ENCODE measurements at regions not wholly inside any gene's neighbourhood (a gene's known extent, or its start where the extent isn't known, plus 50 kb on each side); places are given as distances from the start of the nearest gene placed in this dataset.

GRCh38 chr4:111937368-111937767 lies 207.9 kb upstream of the FAM241A start:
- H3K4me1 Mint-ChIP-seq: no peaks in the 10 kb centered on the region
- no peak overlapping the region for H3K27ac Mint-ChIP-seq
- Histone ChIP-seq H3K4me2 (replicated peaks; ENCODE audit: extremely low read depth, low read length, poor library complexity, severe bottlenecking) (no peak overlapping the region), H3K27ac (ENCODE audit: low read depth in 1 of 2, low read length in 2 of 2) (no peak overlapping the region), H3K36me3 (replicated peaks in 1 of 2; ENCODE audit: control insufficient read depth in 1 of 2, insufficient read depth in 2 of 2, low read length in 2 of 2) (no peaks in the 10 kb centered on the region), H4K20me1 (ENCODE audit: insufficient read depth, low read length) (no peaks in the 10 kb centered on the region), H3K4me3 (replicated peaks in 1 of 3; ENCODE audit: low read depth in 2 of 3, low read length in 3 of 3) (no peak overlapping the region), H3K9ac (ENCODE audit: insufficient read depth, low read length, poor library complexity, severe bottlenecking) (no peak overlapping the region), H3K27me3 (ENCODE audit: control insufficient read depth in 2 of 2, insufficient read depth in 2 of 2, low read length in 2 of 2) (peaks cover 14 to 37% of the 10 kb centered on the region in 2 donors), H3K9me3 (replicated peaks in 1 of 2; ENCODE audit: control insufficient read depth in 1 of 2, insufficient read depth in 1 of 2, low read length in 2 of 2) (no peaks in the 10 kb centered on the region), H2AFZ (ENCODE audit: insufficient read depth, low read depth, low read length, poor library complexity, severe bottlenecking) (no peak overlapping the region), H3K79me2 (ENCODE audit: insufficient read depth, low read length) (no peaks in the 10 kb centered on the region), H3K4me1 (ENCODE audit: control insufficient read depth in 1 of 2, insufficient read depth in 2 of 2, low read length in 2 of 2) (no peaks in the 10 kb centered on the region)
- TF ChIP-seq CTCF (IDR thresholded peaks at IDR 0.05): no peak
- no peak for DNase-seq
- H3K4me3 Mint-ChIP-seq: no peak overlapping the region
- H3K36me3 Mint-ChIP-seq: no peaks in the 10 kb centered on the region
- intact Hi-C loops (cut with micrococcal nuclease): no loop called here
- peaks cover 11 to 18% (median 17%) of the 10 kb centered on the region in 3 donors for H3K27me3 Mint-ChIP-seq (ENCODE audit: low read depth in 3 of 3)
- no peaks in the 10 kb centered on the region for H3K9me3 Mint-ChIP-seq

GRCh38 chr4:111941957-111942356 lies 203.3 kb upstream of the FAM241A start:
- Histone ChIP-seq H4K20me1 (ENCODE audit: insufficient read depth, low read length) (no peaks in the 10 kb centered on the region), H2AFZ (ENCODE audit: insufficient read depth, low read depth, low read length, poor library complexity, severe bottlenecking) (no peak overlapping the region), H3K4me2 (replicated peaks; ENCODE audit: extremely low read depth, low read length, poor library complexity, severe bottlenecking) (no peak overlapping the region), H3K4me3 (replicated peaks in 1 of 3; ENCODE audit: low read depth in 2 of 3, low read length in 3 of 3) (no peak overlapping the region), H3K9me3 (replicated peaks in 1 of 2; ENCODE audit: control insufficient read depth in 1 of 2, insufficient read depth in 1 of 2, low read length in 2 of 2) (no peaks in the 10 kb centered on the region), H3K4me1 (ENCODE audit: control insufficient read depth in 1 of 2, insufficient read depth in 2 of 2, low read length in 2 of 2) (no peaks in the 10 kb centered on the region), H3K79me2 (ENCODE audit: insufficient read depth, low read length) (no peaks in the 10 kb centered on the region), H3K36me3 (replicated peaks in 1 of 2; ENCODE audit: control insufficient read depth in 1 of 2, insufficient read depth in 2 of 2, low read length in 2 of 2) (no peaks in the 10 kb centered on the region), H3K27ac (ENCODE audit: low read depth in 1 of 2, low read length in 2 of 2) (no peak overlapping the region), H3K27me3 (ENCODE audit: control insufficient read depth in 2 of 2, insufficient read depth in 2 of 2, low read length in 2 of 2) (peaks cover 0 to 4% of the 10 kb centered on the region in 2 donors), H3K9ac (ENCODE audit: insufficient read depth, low read length, poor library complexity, severe bottlenecking) (no peak overlapping the region)
- intact Hi-C loops (cut with micrococcal nuclease): loop anchor here in 1 of 2 donors (10.0 kb wide), 1 partner anchor 83 kb away; no protein-coding TSS in a partner anchor
- no peak overlapping the region for H3K4me3 Mint-ChIP-seq
- no peak for DNase-seq
- H3K27ac Mint-ChIP-seq: no peak overlapping the region
- peaks cover 8 to 12% (median 10%) of the 10 kb centered on the region in 3 donors for H3K27me3 Mint-ChIP-seq (ENCODE audit: low read depth in 3 of 3)
- H3K36me3 Mint-ChIP-seq: no peaks in the 10 kb centered on the region
- no peaks in the 10 kb centered on the region for H3K9me3 Mint-ChIP-seq
- no CpG with 5 or more reads among the region's 1 CpG for WGBS (ENCODE audit: insufficient coverage)
- peaks cover 2% of the 10 kb centered on the region for H3K4me1 Mint-ChIP-seq
- no peak for TF ChIP-seq CTCF (IDR thresholded peaks at IDR 0.05)

All from CD14-positive monocyte (primary cell).